Endothelial cell of umbilical vein (primary cell): ENCODE measurements at regions not wholly inside any gene's neighbourhood (a gene's known extent, or its start where the extent isn't known, plus 50 kb on each side); places are given as distances from the start of the nearest gene placed in this dataset.

Experiments
- BruUV-seq: library from RNA; stranded (reverse); fragments of 400-500 nt; replicated peaks from 2 replicates; lab custom pipeline; 2021; lab: Mats Ljungman, UMichigan
- CTCF ChIA-PET: fragments of 300-600, 350-600 bp; sonication (Branson Sonifier 250); formaldehyde crosslinking; loops from one replicate; lab custom pipeline; 2021; ENCODE audit warnings: antibody characterized with exemption, inconsistent platforms; lab: Charles Lee
- POLR2A ChIA-PET: fragments of 300-600, 350-600 bp; sonication (Branson Sonifier 250); formaldehyde crosslinking; loops from one replicate; lab custom pipeline; 2021; ENCODE audit warnings: antibody characterized with exemption, inconsistent platforms; lab: Charles Lee
- DNase-seq: peaks from one replicate; pipeline ENCODE4 v3.0.0-alpha.2; 2011; ENCODE audit warnings: low read depth, low spot score
- FAIRE-seq: peaks from 2 replicates; lab custom pipeline; 2011; peaks lifted over from hg19 to GRCh38; lab: Jason Lieb, UNC
- H2AFZ ChIP-seq: 2 replicates; pipeline ENCODE4 v1.6.0; 2012; ENCODE audit warnings: low read depth, low read length, control low read depth, inconsistent platforms
- H3K27ac ChIP-seq: 2 replicates; pipeline ENCODE4 v1.5.1; 2011; ENCODE audit warnings: low read depth, mild to moderate bottlenecking, control low read depth, low read length, moderate library complexity; ENCODE audit not compliant: insufficient read depth
- H3K27me3 ChIP-seq, 2 experiments: 2 replicates each; pipeline versions ENCODE4 v1.6.0 to v1.6.1; 2011; ENCODE audit warnings: low read length in 2 of 2, mixed read lengths in 1 of 2; ENCODE audit not compliant: control insufficient read depth in 2 of 2, insufficient read depth in 2 of 2
- H3K36me3 ChIP-seq, 2 experiments: 2 replicates in 1 of 2; 3 replicates in 1 of 2; pipeline ENCODE4 v1.5.1; 2011; ENCODE audit warnings: low read length in 2 of 2, mild to moderate bottlenecking in 1 of 2, moderate library complexity in 1 of 2; ENCODE audit not compliant: control insufficient read depth in 2 of 2, insufficient read depth in 2 of 2; ENCODE audit errors: extremely low read depth in 1 of 2
- H3K4me1 ChIP-seq: 3 replicates; pipeline ENCODE4 v1.5.1; 2011; ENCODE audit warnings: mild to moderate bottlenecking, low read length; ENCODE audit not compliant: control insufficient read depth, insufficient read depth; ENCODE audit errors: extremely low read depth
- H3K4me2 ChIP-seq: 2 replicates; pipeline ENCODE4 v1.6.1; 2011; ENCODE audit warnings: low read length, control low read depth, mixed read lengths; ENCODE audit not compliant: insufficient read depth
- H3K4me3 ChIP-seq, 3 experiments: fragments of 200-600 bp in 1 of 3; sonication (generic), shearing (Covaris generic) in 1 of 3; replicated peaks in 1 of 3; 2 replicates each; pipeline ENCODE4 v1.5.1; 2011 to 2016; ENCODE audit warnings: control low read depth in 3 of 3, low read length in 3 of 3, mild to moderate bottlenecking in 2 of 3, inconsistent platforms in 1 of 3, low read depth in 1 of 3, moderate library complexity in 1 of 3; ENCODE audit not compliant: insufficient read depth in 1 of 3
- H3K79me2 ChIP-seq: 2 replicates; pipeline ENCODE4 v1.6.0; 2012; ENCODE audit warnings: low read length, inconsistent platforms; ENCODE audit not compliant: control insufficient read depth, insufficient read depth
- H3K9ac ChIP-seq: replicated peaks from 2 replicates; pipeline ENCODE3; 2011; ENCODE audit warnings: low read length, control low read depth; ENCODE audit not compliant: insufficient read depth; ENCODE audit errors: extremely low read depth
- H3K9me1 ChIP-seq: replicated peaks from 3 replicates; pipeline ENCODE4 v1.6.0; 2011; ENCODE audit warnings: mild to moderate bottlenecking, low read length; ENCODE audit not compliant: control insufficient read depth, insufficient read depth; ENCODE audit errors: extremely low read depth
- H3K9me3 ChIP-seq: replicated peaks from 2 replicates; pipeline ENCODE4 v1.5.1; 2012; ENCODE audit warnings: low read length, inconsistent platforms; ENCODE audit not compliant: control insufficient read depth, insufficient read depth
- H4K20me1 ChIP-seq: replicated peaks from 2 replicates; pipeline ENCODE3; 2011; ENCODE audit warnings: mild to moderate bottlenecking, low read length; ENCODE audit not compliant: control insufficient read depth, insufficient read depth; ENCODE audit errors: extremely low read depth
- EZH2 ChIP-seq: IDR thresholded peaks from 2 replicates; pipeline ENCODE4 v1.6.1; 2012; ENCODE audit warnings: borderline replicate concordance, low read depth, mild to moderate bottlenecking, moderate library complexity, low read length, inconsistent platforms; ENCODE audit not compliant: severe bottlenecking
- FOS ChIP-seq: IDR thresholded peaks from 2 replicates; pipeline ENCODE4 v1.6.1; 2011; ENCODE audit warnings: mild to moderate bottlenecking, low read length, moderate library complexity, borderline replicate concordance; ENCODE audit not compliant: insufficient read depth
- GATA2 ChIP-seq: IDR thresholded peaks from 2 replicates; pipeline ENCODE4 v1.7.0; 2011; ENCODE audit warnings: low read depth, mild to moderate bottlenecking, moderate library complexity, mixed read lengths, low read length; ENCODE audit not compliant: insufficient read length, insufficient read depth
- JUN ChIP-seq: IDR thresholded peaks from 2 replicates; pipeline ENCODE4 v1.6.1; 2011; ENCODE audit warnings: borderline replicate concordance, low read depth; ENCODE audit not compliant: insufficient read length, insufficient read depth
- MYC ChIP-seq: IDR thresholded peaks from one replicate; pipeline ENCODE4 v1.6.1; 2011; ENCODE audit warnings: mild to moderate bottlenecking, low read depth, low read length
- POLR2A ChIP-seq: IDR thresholded peaks from 2 replicates; pipeline ENCODE4 v1.6.1; 2012; ENCODE audit warnings: low read depth, mild to moderate bottlenecking, control low read depth, low read length
- POLR2AphosphoS5 ChIP-seq: IDR thresholded peaks from 2 replicates; pipeline ENCODE4 v1.6.1; 2012; ENCODE audit warnings: low read depth, mild to moderate bottlenecking, control low read depth, low read length, moderate library complexity; ENCODE audit not compliant: insufficient read depth
- dilution Hi-C: fragments of 300-500 bp; cut with MboI; formaldehyde crosslinking; loops from one replicate; pipeline ENCODE4 v1.15.0; 2019; ENCODE audit warnings: low sequenced_read_pairs; ENCODE audit not compliant: extremely low pct_ligation_motif_present
- intact Hi-C: fragments of 100-400 bp; cut with micrococcal nuclease; formaldehyde crosslinking; loops from one replicate; pipeline ENCODE4 v1.10.0; 2022
- TF ChIP-seq, protein P1 (sequence below): IDR thresholded peaks from 2 replicates; pipeline ENCODE4 v1.6.1; 2011; ENCODE audit not compliant: insufficient read depth, insufficient read length
- TF ChIP-seq, protein P2 (sequence below), 2 donors: IDR thresholded peaks; 1 replicate in 1 of 2; 2 replicates in 1 of 2; pipeline ENCODE4 v1.5.1; 2011; ENCODE audit warnings: low read length in 2 of 2, mild to moderate bottlenecking in 2 of 2, moderate library complexity in 2 of 2, control low read depth in 1 of 2, inconsistent platforms in 1 of 2, low read depth in 1 of 2; ENCODE audit not compliant: insufficient read depth in 1 of 2; ENCODE audit errors: extremely low read depth in 1 of 2

- no peak for FAIRE-seq
- no peak for DNase-seq
- Histone ChIP-seq H3K9ac (no peak overlapping the region), H3K36me3 (no peaks in the 10 kb centered on the region), H3K9me3 (no peaks in the 10 kb centered on the region), H3K4me2 (no peak overlapping the region), H2AFZ (no peak overlapping the region), H3K4me1 (peaks cover 28% of the 10 kb centered on the region), H3K79me2 (no peaks in the 10 kb centered on the region), H3K4me3 (no peak overlapping the region), H3K9me1 (no peaks in the 10 kb centered on the region), H3K27me3 (no peaks in the 10 kb centered on the region), H4K20me1 (no peaks in the 10 kb centered on the region), H3K27ac (no peak overlapping the region)
- POLR2A ChIA-PET: no interaction called here
- CTCF ChIA-PET: interaction anchor here (1.0 kb wide), 1 partner anchor 228 kb away, joined by 3 read pairs; no protein-coding TSS in a partner anchor
- intact Hi-C loops (loop anchor here (10.0 kb wide), 1 partner anchor 684 kb away; no protein-coding TSS in a partner anchor), dilution Hi-C loops (no loop called here)
- BruUV-seq: no TSS peak
- TF ChIP-seq JUN (no peak), MYC (no peak), POLR2AphosphoS5 (no peak), EZH2 (no peak), POLR2A (no peak), GATA2 (no peak), FOS (no peak)
- TF ChIP-seq, protein P1, sequence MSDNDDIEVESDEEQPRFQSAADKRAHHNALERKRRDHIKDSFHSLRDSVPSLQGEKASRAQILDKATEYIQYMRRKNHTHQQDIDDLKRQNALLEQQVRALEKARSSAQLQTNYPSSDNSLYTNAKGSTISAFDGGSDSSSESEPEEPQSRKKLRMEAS: no peak
- TF ChIP-seq, protein P2, sequence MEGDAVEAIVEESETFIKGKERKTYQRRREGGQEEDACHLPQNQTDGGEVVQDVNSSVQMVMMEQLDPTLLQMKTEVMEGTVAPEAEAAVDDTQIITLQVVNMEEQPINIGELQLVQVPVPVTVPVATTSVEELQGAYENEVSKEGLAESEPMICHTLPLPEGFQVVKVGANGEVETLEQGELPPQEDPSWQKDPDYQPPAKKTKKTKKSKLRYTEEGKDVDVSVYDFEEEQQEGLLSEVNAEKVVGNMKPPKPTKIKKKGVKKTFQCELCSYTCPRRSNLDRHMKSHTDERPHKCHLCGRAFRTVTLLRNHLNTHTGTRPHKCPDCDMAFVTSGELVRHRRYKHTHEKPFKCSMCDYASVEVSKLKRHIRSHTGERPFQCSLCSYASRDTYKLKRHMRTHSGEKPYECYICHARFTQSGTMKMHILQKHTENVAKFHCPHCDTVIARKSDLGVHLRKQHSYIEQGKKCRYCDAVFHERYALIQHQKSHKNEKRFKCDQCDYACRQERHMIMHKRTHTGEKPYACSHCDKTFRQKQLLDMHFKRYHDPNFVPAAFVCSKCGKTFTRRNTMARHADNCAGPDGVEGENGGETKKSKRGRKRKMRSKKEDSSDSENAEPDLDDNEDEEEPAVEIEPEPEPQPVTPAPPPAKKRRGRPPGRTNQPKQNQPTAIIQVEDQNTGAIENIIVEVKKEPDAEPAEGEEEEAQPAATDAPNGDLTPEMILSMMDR (IDR thresholded peaks at IDR 0.05; ENCODE audit: extremely low read depth in 1 of 2, insufficient read depth in 1 of 2, low read depth in 1 of 2, low read length in 2 of 2): no peak
Observed at GRCh38 chr13:30360586-30360985, 53.2 kb upstream of the KATNAL1 start.
